ENCODE measurements at regions not wholly inside any gene's neighbourhood (a gene's known extent, or its start where the extent isn't known, plus 50 kb on each side); places are given as distances from the start of the nearest gene placed in this dataset.

DNA sequence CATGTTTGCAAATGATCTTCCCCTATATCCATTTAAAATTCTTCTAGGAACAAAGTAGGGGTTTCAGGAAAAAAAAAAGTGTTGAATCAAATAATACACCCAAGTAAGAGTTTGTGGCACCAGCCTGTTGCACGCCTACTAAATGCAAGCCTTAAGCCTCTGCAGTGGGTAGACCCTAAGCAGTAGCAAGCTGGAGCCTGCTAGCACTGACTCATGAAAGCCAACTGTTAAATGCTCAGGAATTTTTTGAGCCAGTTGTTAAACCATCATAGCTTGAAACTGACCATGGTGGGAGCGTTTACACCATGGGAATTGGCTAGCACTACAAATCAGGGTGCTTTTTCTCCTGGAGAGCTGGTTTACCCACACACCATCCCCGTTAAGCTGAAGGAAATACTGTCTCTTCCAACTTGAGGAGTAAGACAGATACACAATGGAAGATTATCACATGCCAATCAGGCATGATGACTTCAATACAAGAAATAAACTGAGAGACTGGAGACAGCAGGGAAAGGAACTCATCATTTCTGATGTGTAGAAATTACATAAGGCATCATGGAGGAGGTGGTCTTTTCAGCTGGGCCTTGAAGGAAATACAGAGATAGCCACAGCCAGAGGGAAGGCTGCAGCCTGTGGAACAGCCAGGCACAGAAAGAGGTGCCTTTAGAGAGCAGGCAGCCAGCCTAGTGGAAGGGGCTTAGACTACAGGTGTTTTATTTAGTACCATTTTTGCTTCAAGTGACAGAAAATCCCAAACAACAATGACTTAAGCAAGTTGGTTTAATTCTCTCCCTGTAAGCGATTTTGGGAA lies 110.8 kb downstream of the SNX5 start:
- TF ChIP-seq POLR2A (IDR thresholded peaks at IDR 0.05), result no peak
- TF ChIP-seq POLR2AphosphoS5 (IDR thresholded peaks at IDR 0.05), result no peak

Data from breast epithelium (tissue), 3 donors.